Ovary (tissue), 3 donors: ENCODE measurements at regions not wholly inside any gene's neighbourhood (a gene's known extent, or its start where the extent isn't known, plus 50 kb on each side); places are given as distances from the start of the nearest gene placed in this dataset.

Experiments
- POLR2A ChIP-seq: fragments of 450-650 bp; IDR thresholded peaks from one replicate; pipeline ENCODE4 v1.6.1; 2017; ENCODE audit warnings: antibody characterized with exemption, mild to moderate bottlenecking, moderate library complexity
- TF ChIP-seq, protein P1 (sequence below), 3 donors: fragments of 450-650 bp in 2 of 3; fragments of 200-600 bp in 1 of 3; IDR thresholded peaks; one replicate each; pipeline versions ENCODE4 v1.5.1 to v1.8.0; 2016 to 2022; ENCODE audit warnings: antibody characterized with exemption in 3 of 3, mild to moderate bottlenecking in 1 of 3
- donor health status: DM: no; HTN: no; CAD: no.

DNA sequence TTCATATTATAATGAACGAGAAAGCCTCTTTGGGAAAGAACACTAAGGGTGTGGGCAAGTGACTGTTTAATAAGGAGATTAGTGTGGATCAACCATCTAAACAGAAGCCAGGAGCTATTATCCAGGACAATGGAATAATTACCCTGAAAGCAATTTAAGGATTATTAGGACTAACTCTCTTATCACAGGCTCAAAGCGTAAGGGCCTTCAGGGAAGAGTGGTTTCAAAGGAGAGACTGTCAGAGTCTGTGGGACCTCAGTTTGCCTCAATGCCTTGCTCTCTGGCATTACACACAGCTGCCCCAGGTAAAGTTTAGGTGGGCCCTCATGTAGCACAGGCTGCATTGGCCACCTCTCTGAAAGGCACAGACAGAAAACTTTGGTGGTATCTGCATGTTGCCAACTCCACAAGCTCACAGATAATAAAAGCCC lies 717.2 kb upstream of the ADGRL3 start:
- TF ChIP-seq, protein P1, sequence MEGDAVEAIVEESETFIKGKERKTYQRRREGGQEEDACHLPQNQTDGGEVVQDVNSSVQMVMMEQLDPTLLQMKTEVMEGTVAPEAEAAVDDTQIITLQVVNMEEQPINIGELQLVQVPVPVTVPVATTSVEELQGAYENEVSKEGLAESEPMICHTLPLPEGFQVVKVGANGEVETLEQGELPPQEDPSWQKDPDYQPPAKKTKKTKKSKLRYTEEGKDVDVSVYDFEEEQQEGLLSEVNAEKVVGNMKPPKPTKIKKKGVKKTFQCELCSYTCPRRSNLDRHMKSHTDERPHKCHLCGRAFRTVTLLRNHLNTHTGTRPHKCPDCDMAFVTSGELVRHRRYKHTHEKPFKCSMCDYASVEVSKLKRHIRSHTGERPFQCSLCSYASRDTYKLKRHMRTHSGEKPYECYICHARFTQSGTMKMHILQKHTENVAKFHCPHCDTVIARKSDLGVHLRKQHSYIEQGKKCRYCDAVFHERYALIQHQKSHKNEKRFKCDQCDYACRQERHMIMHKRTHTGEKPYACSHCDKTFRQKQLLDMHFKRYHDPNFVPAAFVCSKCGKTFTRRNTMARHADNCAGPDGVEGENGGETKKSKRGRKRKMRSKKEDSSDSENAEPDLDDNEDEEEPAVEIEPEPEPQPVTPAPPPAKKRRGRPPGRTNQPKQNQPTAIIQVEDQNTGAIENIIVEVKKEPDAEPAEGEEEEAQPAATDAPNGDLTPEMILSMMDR (IDR thresholded peaks at IDR 0.05), result no peak
- TF ChIP-seq POLR2A, result no peak
